ENCODE measurements at regions not wholly inside any gene's neighbourhood (a gene's known extent, or its start where the extent isn't known, plus 50 kb on each side); places are given as distances from the start of the nearest gene placed in this dataset.

DNA sequence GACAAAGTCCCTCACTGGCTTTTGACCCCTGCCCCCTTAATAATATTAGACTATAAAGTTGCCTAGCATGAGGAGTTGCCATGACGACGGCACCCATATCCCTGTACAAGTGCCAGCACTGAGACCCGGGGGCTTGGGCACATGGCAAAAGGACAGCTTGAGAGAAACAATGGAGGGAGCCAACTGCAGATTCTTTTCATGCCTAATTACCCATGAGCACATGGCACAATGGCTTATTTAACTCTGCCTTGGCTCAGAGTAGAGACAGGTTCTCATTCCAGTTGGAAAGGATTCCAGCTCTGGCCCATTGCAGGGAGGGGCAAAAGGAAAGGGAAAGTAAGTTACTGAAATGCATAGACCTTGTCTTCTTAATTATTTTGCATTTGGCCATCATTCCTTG is 261.2 kb upstream of the UBASH3B start:
- TF ChIP-seq, protein P1, sequence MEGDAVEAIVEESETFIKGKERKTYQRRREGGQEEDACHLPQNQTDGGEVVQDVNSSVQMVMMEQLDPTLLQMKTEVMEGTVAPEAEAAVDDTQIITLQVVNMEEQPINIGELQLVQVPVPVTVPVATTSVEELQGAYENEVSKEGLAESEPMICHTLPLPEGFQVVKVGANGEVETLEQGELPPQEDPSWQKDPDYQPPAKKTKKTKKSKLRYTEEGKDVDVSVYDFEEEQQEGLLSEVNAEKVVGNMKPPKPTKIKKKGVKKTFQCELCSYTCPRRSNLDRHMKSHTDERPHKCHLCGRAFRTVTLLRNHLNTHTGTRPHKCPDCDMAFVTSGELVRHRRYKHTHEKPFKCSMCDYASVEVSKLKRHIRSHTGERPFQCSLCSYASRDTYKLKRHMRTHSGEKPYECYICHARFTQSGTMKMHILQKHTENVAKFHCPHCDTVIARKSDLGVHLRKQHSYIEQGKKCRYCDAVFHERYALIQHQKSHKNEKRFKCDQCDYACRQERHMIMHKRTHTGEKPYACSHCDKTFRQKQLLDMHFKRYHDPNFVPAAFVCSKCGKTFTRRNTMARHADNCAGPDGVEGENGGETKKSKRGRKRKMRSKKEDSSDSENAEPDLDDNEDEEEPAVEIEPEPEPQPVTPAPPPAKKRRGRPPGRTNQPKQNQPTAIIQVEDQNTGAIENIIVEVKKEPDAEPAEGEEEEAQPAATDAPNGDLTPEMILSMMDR (optimal IDR thresholded peaks at IDR 0.05 in 1 of 3, IDR thresholded peaks at IDR 0.05 in 1 of 3, conservative IDR thresholded peaks at IDR 0.05 in 1 of 3; ENCODE audit: extremely low read depth in 1 of 3, insufficient read depth in 2 of 3, low read length in 3 of 3), result no peak
- no peak for TF ChIP-seq EZH2 (IDR thresholded peaks at IDR 0.05; ENCODE audit: low read length)
